ENCODE measurements at regions not wholly inside any gene's neighbourhood (a gene's known extent, or its start where the extent isn't known, plus 50 kb on each side); places are given as distances from the start of the nearest gene placed in this dataset.

DNA sequence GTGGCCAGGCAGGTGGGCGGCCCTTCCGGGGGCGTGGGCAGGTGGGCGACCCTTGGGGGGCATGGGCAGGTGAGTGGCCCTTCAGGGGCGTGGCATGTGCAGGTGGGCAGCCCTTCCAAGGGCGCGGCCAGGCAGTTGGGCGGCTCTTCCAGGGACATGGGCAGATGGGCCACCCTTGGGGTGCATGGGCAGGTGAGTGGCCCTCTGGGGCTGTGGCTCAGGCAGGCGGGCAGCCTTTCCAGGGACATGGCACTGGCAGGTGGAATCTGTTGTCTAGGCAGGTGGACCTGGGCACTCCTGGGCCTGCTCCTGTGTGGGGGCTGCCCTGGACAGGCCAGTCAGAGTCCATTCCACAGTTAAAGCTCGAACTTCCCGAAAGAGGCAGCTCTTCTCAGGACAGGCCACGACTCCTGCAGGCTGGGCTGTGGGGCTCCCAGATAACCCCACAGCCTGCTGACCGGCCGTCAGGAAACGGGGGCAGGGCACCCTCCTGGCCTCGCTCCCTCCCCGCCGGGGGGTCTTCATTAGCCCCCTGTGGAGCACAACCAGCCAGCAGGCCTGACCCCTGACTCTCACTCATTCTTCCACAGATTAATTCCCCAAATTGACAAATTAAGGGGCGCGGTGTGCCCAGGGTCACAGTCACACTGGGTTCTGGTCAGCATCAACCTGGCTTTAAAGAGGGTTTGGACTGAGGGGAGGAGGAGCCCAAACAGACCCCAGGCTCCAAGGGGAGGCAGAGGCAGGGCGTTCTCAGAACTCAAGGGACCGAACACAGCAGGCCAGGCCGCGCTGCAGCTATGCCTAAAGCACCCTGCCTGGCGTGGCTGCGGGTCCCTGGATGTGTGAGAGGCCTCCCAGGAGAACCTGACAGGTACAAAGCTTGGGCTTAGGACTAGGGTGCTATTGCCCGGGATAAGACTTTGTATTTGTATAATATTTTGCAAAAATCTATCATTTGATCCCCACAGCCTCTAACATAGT lies 130.0 kb downstream of the DLL1 start:
- no peak for DNase-seq (ENCODE audit: low spot score)

- no peak for DNase-seq (ENCODE audit: low spot score)
These were observed 130.7 kb downstream of the DLL1 start for GRCh38 chr6:170160031-170160627.

DNA sequence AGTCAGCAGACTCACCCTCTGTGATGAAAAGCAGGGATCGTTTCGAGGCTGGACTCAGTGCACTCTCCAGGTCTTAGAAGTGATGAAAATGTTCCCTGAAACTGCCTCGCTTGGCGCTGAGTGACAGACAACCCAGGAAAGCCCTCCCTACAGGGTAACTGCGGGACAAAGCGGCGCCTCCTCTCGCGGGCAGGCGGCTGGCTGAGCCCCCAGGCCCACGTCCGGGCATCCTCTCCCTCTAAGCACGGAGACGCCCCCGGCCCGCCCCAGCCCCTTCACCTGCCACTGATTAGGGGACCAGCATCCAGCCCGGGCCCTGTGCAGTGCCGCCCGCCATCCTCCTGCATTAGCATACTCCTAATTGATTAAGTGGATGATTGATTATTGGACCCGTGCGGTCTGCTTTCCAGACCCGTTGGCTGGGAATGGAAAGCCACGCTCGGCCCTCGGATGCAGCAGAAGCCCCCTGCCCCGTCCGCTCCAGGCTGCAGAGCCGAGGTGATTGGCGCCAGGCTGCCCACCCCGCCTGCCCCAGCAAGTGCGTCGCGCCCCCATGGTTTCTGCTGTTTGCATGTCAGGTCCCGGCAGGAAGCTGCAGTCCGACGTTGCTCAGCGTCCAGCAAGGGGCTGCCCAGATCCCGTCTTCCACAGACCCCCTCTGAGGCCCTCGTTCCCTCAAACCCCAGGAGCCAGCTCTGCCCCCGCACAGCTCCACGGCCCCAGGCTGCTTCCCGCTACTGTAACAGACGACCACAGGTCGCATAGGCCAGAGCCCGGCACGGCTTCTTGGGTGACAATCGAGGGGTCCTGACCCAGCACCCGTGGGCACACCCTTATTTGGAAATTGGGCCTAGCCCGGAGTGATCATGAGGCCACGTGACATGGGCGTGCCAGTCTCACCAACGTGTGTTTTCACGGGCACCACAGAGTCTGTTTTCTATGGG lies 131.6 kb downstream of the DLL1 start:
- DNase-seq (ENCODE audit: low spot score): no peak

GRCh38 chr6:170158296-170159021 lies 132.4 kb downstream of the DLL1 start:
- no peak for DNase-seq (ENCODE audit: low spot score)

DNA sequence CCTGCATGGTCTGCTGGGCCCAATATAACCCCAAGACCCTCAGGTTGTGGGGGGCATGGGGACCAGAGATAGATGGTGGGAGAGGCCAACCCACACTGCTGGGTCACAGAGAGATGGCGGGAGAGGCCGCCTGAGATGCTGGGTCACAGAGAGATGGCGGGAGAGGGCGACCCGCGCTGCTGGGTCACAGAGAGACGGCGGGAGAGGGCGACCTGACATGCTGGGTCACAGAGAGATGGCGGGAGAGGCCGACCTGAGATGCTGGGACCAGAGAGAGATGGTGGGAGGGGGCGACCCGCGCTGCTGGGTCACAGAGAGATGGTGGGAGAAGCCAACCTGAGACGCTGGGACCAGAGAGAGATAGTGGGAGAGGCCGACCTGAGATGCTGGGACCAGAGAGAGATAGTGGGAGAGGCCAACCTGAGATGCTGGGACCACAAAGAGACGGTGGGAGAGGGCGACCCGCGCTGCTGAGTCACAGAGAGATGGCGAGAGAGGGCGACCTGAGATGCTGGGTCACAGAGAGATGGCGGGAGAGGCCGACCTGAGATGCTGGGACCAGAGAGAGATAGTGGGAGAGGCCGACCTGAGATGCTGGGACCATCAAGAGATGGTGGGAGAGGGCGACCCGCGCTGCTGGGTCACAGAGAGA lies 133.2 kb downstream of the DLL1 start:
- DNase-seq (ENCODE audit: low spot score): no peak

- DNase-seq (ENCODE audit: low spot score): no peak
These were observed 134.2 kb downstream of the DLL1 start for GRCh38 chr6:170156448-170157375.

DNA sequence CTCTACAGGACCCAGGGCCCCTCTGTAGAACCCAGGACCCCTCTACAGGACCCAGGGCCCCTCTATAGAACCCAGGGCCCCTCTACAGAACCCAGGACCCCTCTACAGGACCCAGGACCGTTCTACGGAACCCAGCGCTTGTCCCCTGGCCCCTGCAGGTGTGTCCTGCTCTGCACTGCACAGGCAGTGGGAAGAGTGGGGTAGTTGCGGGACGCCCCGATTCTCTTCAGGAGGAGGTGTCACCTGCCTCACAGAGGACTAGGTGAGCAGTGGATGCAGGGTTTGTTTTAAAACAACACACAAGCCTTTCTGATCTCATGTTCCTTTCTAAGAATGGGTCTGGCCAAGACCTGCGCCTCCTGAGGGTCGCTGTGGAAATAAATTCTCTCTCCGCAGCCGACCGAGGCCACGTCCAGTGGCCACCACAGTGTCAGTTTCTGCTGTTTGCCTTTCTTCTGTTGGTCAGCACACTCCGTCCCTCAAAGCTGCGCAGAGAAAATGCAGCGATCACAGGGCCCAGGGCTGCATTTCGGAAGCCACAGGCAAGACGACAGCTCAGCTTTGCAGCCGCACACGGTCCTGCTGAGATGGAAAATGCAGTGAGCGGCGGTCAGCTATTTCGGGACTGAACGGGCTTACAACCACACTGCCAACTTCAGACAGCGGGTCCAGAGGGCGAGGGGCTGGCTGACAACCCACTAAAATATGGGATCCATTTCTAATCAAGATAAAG lies 135.2 kb downstream of the DLL1 start:
- DNase-seq (ENCODE audit: low spot score): no peak

GRCh38 chr6:170153436-170154319 lies 137.2 kb downstream of the DLL1 start:
- DNase-seq (ENCODE audit: low spot score): no peak

DNA sequence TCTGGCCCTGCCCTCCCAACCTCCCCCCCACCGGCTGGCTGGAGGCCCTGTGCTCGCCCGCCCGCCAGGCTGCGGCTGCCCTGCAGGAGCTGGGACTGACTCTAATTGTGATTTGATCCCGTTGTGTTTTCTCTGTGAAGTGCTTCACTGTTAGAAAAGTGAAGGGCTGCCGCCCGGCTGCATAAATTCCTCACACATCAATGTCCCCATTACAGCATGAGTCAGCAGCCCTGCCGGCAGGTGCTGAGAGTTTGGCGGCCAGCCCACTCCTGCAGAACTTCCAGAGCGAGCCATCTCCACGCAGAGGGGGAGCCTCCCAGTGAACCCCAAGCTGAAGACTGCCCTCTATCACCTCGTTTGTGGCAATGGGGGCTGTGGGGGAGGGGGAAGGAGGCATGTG lies 137.9 kb downstream of the DLL1 start:
- no peak for DNase-seq (ENCODE audit: low spot score)

- no peak for DNase-seq (ENCODE audit: low spot score)
These were observed 138.6 kb downstream of the DLL1 start for GRCh38 chr6:170152124-170152926.

- no peak for DNase-seq (ENCODE audit: low spot score)
These were observed 139.1 kb downstream of the DLL1 start for GRCh38 chr6:170151804-170152123.

DNA sequence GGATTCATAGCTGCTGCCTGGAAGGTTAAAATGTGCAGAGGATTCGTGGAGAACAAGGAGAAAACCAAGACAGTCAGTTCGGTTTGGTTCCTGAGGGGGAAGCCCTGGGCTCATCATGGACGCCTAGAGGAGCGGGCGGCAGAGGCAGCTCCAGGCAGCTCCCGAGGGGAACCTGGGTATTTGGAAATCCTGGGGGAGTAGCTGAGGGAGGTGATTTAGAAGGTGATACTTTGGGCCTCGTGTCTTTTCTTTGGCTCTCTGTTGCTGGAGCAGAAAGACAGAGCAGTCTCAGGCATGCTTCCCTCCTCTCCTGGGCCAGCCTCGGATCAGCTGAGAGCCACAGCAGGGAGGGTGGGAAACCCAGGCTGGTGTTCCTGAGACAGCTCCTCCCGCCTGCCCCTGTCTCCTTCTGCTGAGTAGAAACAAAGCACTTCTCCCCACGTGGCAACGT lies 139.5 kb downstream of the DLL1 start:
- DNase-seq (ENCODE audit: low spot score): no peak

- DNase-seq (ENCODE audit: low spot score): no peak
These were observed 140.3 kb downstream of the DLL1 start for GRCh38 chr6:170150590-170150945.

GRCh38 chr6:170149681-170150589 lies 140.9 kb downstream of the DLL1 start:
- no peak for DNase-seq (ENCODE audit: low spot score)

GRCh38 chr6:170148709-170149470 lies 142.0 kb downstream of the DLL1 start:
- DNase-seq (ENCODE audit: low spot score): no peak

Measured in hematopoietic multipotent progenitor cell treated with erythropoietin and hydrocortisone succinate and interleukin-3 and kit ligand, for 17 days (in vitro differentiated cells).